OCI-LY7 (cell line): ENCODE measurements at regions not wholly inside any gene's neighbourhood (a gene's known extent, or its start where the extent isn't known, plus 50 kb on each side); places are given as distances from the start of the nearest gene placed in this dataset.

ENCODE experiments used
- BruUV-seq: library from RNA; stranded (reverse); fragments of 400-500 nt; replicated peaks from 2 replicates; lab custom pipeline; 2021; lab: Mats Ljungman, UMichigan
- CTCF ChIA-PET: fragments of 300-600 bp; sonication (Branson Sonifier 250); formaldehyde crosslinking; loops from one replicate; lab custom pipeline; 2022; ENCODE audit warnings: antibody characterized with exemption; ENCODE audit not compliant: unreplicated experiment; lab: Charles Lee
- POLR2A ChIA-PET: fragments of 300-600 bp; sonication (Branson Sonifier 250); formaldehyde crosslinking; loops from one replicate; lab custom pipeline; 2022; ENCODE audit warnings: antibody characterized with exemption; lab: Charles Lee
- DNase-seq: peaks from one replicate; pipeline ENCODE4 v3.0.0-alpha.2; 2015; ENCODE audit warnings: low spot score
- H2AFZ ChIP-seq: fragments of 200-600 bp; sonication (generic), shearing (Covaris generic); 2 replicates; pipeline ENCODE4 v1.6.1; 2014; ENCODE audit warnings: mild to moderate bottlenecking, antibody characterized with exemption, low read length, moderate library complexity
- H3K27ac ChIP-seq: fragments of 200-600 bp; sonication (generic); 2 replicates; pipeline ENCODE4 v1.5.1; 2014; ENCODE audit warnings: mixed run types, low read depth, mild to moderate bottlenecking, moderate library complexity, low read length, inconsistent platforms; ENCODE audit not compliant: poor library complexity, severe bottlenecking
- H3K36me3 ChIP-seq: fragments of 200-600 bp; sonication (generic); 2 replicates; pipeline ENCODE4 v1.6.1; 2014; ENCODE audit warnings: mild to moderate bottlenecking, antibody characterized with exemption, low read length, moderate library complexity, mixed read lengths; ENCODE audit not compliant: insufficient read depth
- H3K4me1 ChIP-seq: fragments of 200-600 bp; sonication (generic); 2 replicates; pipeline ENCODE4 v1.5.1; 2014; ENCODE audit warnings: mild to moderate bottlenecking, low read length; ENCODE audit not compliant: insufficient read depth, poor library complexity, severe bottlenecking
- H3K4me2 ChIP-seq: fragments of 200-600 bp; sonication (generic); 2 replicates; pipeline ENCODE4 v1.6.1; 2014; ENCODE audit warnings: mild to moderate bottlenecking, low read length
- H3K4me3 ChIP-seq: fragments of 200-600 bp; sonication (generic); 2 replicates; pipeline ENCODE4 v1.5.1; 2014; ENCODE audit warnings: mild to moderate bottlenecking, low read depth, low read length; ENCODE audit not compliant: poor library complexity, severe bottlenecking
- H3K79me2 ChIP-seq: fragments of 200-600 bp; sonication (generic); 2 replicates; pipeline ENCODE4 v1.6.1; 2016; ENCODE audit warnings: low read depth, mild to moderate bottlenecking, low read length, moderate library complexity, mixed read lengths; ENCODE audit not compliant: insufficient read depth
- H3K9me2 ChIP-seq: fragments of 200-600 bp; sonication (generic); 2 replicates; pipeline ENCODE4 v1.6.1; 2016; ENCODE audit warnings: mild to moderate bottlenecking, low read length, mixed read lengths; ENCODE audit not compliant: insufficient read depth
- H3K9me3 ChIP-seq: fragments of 200-600 bp; sonication (generic); 2 replicates; pipeline ENCODE4 v1.6.1; 2014; ENCODE audit warnings: mild to moderate bottlenecking, mixed run types, low read length, mixed read lengths
- H4K20me1 ChIP-seq: fragments of 200-600 bp; sonication (generic); 2 replicates; pipeline ENCODE4 v1.6.1; 2014; ENCODE audit warnings: mild to moderate bottlenecking, antibody characterized with exemption, low read length, moderate library complexity, mixed read lengths; ENCODE audit not compliant: insufficient read depth
- CTCF ChIP-seq: fragments of 200-600 bp; sonication (generic); conservative IDR thresholded peaks from 2 replicates; pipeline ENCODE4 v1.5.1; 2014; ENCODE audit warnings: mild to moderate bottlenecking, antibody characterized with exemption, low read length, moderate library complexity, mixed read lengths
- EZH2phosphoT487 ChIP-seq: fragments of 200-600 bp; sonication (generic); IDR thresholded peaks from 2 replicates; pipeline ENCODE4 v1.6.1; 2018; ENCODE audit warnings: low read depth, borderline replicate concordance, mild to moderate bottlenecking, mixed run types, antibody characterized with exemption, low read length, moderate library complexity, mixed read lengths
- intact Hi-C: fragments of 100-400 bp; cut with micrococcal nuclease; formaldehyde crosslinking; loops from one replicate; pipeline ENCODE4 v1.10.0; 2022; ENCODE audit not compliant: unreplicated experiment

DNA sequence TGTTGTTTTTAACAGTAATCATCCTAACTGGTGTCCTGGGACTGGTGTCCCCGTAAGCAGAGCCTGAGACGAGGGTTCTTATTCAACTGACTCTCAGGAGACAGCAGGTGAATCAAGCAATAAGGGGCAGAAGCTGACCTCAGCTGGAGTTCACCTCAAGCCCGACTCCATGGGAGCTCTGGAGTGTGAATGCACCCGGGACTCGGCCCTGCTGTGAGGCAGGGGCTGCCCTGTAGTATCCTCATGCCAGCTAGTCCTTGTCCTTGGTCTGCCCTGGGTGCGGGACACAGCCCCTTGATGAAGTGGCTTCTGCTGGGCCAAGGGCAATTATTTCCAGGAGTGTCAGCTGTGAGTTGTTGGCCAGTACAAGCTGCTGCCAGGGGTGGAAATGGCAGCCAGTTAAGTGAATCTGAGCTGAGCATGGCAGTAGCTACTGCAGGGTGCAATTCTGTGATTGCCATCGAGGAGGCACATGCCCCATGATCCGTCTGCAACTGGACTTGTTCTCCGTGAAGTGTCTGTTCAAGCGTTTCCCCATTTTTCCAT lies 54.9 kb upstream of the OTOS start:
- H2AFZ ChIP-seq: no peak overlapping the region
- no peak overlapping the region for H3K4me2 ChIP-seq
- no peaks in the 10 kb centered on the region for H3K79me2 ChIP-seq
- no peaks in the 10 kb centered on the region for H3K9me3 ChIP-seq
- ChIA-PET POLR2A (interaction anchor here (0.6 kb wide), 1 partner anchor 513 kb away, joined by 3 read pairs; no protein-coding TSS in a partner anchor), CTCF (no interaction called here)
- no TSS peak for BruUV-seq
- H3K4me3 ChIP-seq: no peak overlapping the region
- H3K27ac ChIP-seq: no peak overlapping the region
- H3K9me2 ChIP-seq: no peaks in the 10 kb centered on the region
- no peaks in the 10 kb centered on the region for H3K36me3 ChIP-seq
- DNase-seq: no peak
- no peaks in the 10 kb centered on the region for H3K4me1 ChIP-seq
- H4K20me1 ChIP-seq: no peaks in the 10 kb centered on the region
- TF ChIP-seq CTCF (no peak), EZH2phosphoT487 (no peak)
- intact Hi-C loops: no loop called here

DNA sequence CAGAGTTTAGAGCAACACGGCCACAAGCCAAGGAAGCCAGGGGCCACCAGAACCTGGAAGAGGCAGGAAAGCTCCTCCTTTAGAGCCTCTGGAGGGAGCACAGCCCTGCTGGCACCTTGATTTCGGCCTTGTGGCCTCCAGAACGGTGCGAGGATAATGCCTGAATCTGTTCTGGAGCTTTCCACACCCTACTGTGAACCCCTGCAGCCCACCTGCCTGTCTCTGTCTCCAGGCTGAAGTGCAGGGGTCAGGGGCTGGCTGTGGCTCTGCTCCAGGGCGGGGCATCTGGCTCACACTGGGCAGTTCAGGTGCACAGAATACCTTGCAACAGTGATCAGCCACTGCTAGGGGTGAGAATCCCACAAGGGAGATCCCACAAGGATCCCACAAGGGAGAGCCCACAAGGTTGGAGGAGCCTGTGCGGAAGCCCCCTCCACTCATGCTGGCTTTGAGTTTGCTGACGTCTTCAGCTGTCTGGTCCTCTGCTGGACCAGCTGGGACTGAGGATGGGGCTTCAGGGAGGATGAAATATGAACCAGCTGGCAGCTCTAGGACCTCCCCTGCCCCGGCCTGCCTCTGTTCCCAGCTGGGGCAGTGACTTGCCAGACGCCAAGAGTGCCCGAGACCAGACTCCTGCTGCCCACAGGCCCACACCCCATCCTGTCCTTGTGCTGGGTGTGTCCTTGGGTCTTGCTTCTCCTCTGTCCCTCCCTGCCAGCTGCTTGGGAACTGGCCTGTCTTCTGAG lies 56.4 kb upstream of the OTOS start:
- intact Hi-C loops: no loop called here
- CTCF ChIA-PET: no interaction called here
- TF ChIP-seq CTCF (no peak), EZH2phosphoT487 (no peak)

More for the DNA sequence above, 56.4 kb upstream of the OTOS start:
- Histone ChIP-seq H2AFZ (no peak overlapping the region), H3K27ac (no peak overlapping the region), H3K4me3 (no peak overlapping the region), H3K9me3 (no peaks in the 10 kb centered on the region), H3K9me2 (no peaks in the 10 kb centered on the region), H3K79me2 (no peaks in the 10 kb centered on the region), H4K20me1 (no peaks in the 10 kb centered on the region), H3K4me1 (no peaks in the 10 kb centered on the region), H3K4me2 (no peak overlapping the region), H3K36me3 (no peaks in the 10 kb centered on the region)
- no TSS peak for BruUV-seq
- DNase-seq: no peak
- POLR2A ChIA-PET: no interaction called here
